ENCODE measurements at regions not wholly inside any gene's neighbourhood (a gene's known extent, or its start where the extent isn't known, plus 50 kb on each side); places are given as distances from the start of the nearest gene placed in this dataset.

DNA sequence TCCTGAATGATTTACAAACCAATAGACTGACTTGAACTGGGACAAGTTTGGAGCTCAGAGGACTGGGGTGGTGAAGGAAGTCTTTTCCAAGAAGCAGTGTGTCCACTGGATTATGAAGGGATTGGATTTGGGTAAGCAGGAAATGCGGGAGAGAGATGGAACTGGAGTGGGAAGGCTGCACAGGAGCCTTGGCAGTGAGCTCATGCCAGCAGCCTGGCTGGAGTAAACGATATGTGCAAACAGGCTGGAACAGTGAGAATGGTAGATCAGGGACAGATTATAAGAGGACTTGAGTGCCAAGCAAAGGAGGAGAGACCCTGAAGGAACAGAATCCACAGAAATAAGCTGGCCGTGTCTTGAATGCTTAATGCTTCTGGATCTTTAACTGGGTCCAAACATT lies 121.9 kb upstream of the GATA6 start:
- TF ChIP-seq, protein P1, sequence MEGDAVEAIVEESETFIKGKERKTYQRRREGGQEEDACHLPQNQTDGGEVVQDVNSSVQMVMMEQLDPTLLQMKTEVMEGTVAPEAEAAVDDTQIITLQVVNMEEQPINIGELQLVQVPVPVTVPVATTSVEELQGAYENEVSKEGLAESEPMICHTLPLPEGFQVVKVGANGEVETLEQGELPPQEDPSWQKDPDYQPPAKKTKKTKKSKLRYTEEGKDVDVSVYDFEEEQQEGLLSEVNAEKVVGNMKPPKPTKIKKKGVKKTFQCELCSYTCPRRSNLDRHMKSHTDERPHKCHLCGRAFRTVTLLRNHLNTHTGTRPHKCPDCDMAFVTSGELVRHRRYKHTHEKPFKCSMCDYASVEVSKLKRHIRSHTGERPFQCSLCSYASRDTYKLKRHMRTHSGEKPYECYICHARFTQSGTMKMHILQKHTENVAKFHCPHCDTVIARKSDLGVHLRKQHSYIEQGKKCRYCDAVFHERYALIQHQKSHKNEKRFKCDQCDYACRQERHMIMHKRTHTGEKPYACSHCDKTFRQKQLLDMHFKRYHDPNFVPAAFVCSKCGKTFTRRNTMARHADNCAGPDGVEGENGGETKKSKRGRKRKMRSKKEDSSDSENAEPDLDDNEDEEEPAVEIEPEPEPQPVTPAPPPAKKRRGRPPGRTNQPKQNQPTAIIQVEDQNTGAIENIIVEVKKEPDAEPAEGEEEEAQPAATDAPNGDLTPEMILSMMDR (conservative IDR thresholded peaks at IDR 0.05; ENCODE audit: low read length) = no peak
- TF ChIP-seq EZH2phosphoT487 (IDR thresholded peaks at IDR 0.05; ENCODE audit: borderline replicate concordance) = no peak
